Smooth muscle cell (in vitro differentiated cells): ENCODE measurements at regions not wholly inside any gene's neighbourhood (a gene's known extent, or its start where the extent isn't known, plus 50 kb on each side); places are given as distances from the start of the nearest gene placed in this dataset.
A peak's percentile ranks its signal among the peaks of the same experiment; 100 is the strongest.

Source experiments
- DNase-seq: peaks from one replicate; lab custom pipeline; 2025; ENCODE audit not compliant: unreplicated experiment; lab: John Stamatoyannopoulos, UW
- H2AFZ ChIP-seq: fragments of 200-600 bp; sonication (generic); 2 replicates; pipeline ENCODE4 v1.6.0; 2016; ENCODE audit warnings: antibody characterized with exemption, low read depth, mild to moderate bottlenecking
- H3F3A ChIP-seq: fragments of 200-600 bp; sonication (generic); 2 replicates; pipeline ENCODE4 v1.6.0; 2017; ENCODE audit warnings: antibody characterized with exemption, low read depth
- H3K27ac ChIP-seq: fragments of 200-600 bp; sonication (generic); 2 replicates; pipeline ENCODE4 v1.5.1; 2016; ENCODE audit warnings: low read depth, mild to moderate bottlenecking
- H3K27me3 ChIP-seq: fragments of 200-600 bp; sonication (generic); 2 replicates; pipeline ENCODE4 v1.6.1; 2016; ENCODE audit warnings: low read depth, mild to moderate bottlenecking
- H3K36me3 ChIP-seq: fragments of 200-600 bp; sonication (generic); 2 replicates; pipeline ENCODE4 v1.5.1; 2016; ENCODE audit warnings: low read depth
- H3K4me1 ChIP-seq: fragments of 200-600 bp; sonication (generic); 2 replicates; pipeline ENCODE4 v1.5.1; 2016; ENCODE audit warnings: low read depth
- H3K4me2 ChIP-seq: fragments of 200-600 bp; sonication (generic); 2 replicates; pipeline ENCODE4 v1.6.0; 2016; ENCODE audit warnings: mild to moderate bottlenecking
- H3K4me3 ChIP-seq: fragments of 200-600 bp; sonication (generic); 2 replicates; pipeline ENCODE4 v1.5.1; 2016; ENCODE audit warnings: mild to moderate bottlenecking
- H3K79me2 ChIP-seq: fragments of 200-600 bp; sonication (generic); 2 replicates; pipeline ENCODE4 v1.6.0; 2016; ENCODE audit warnings: low read depth, mild to moderate bottlenecking
- H3K9ac ChIP-seq: fragments of 200-600 bp; sonication (generic); 2 replicates; pipeline ENCODE4 v1.6.0; 2016; ENCODE audit warnings: low read depth
- H3K9me3 ChIP-seq: fragments of 200-600 bp; sonication (generic); replicated peaks from 2 replicates; pipeline ENCODE4 v1.5.1; 2016; ENCODE audit warnings: low read depth
- H4K20me1 ChIP-seq: fragments of 200-600 bp; sonication (generic); 2 replicates; pipeline ENCODE4 v1.6.0; 2016; ENCODE audit warnings: low read depth
- CTCF ChIP-seq: fragments of 200-600 bp; sonication (generic); IDR thresholded peaks from 2 replicates; pipeline ENCODE4 v1.5.1; 2017; ENCODE audit warnings: borderline replicate concordance, mild to moderate bottlenecking, antibody characterized with exemption; ENCODE audit not compliant: insufficient read depth, poor library complexity, severe bottlenecking
- WGBS: methylation state at CpG from one replicate; pipeline ENCODE4 v1.1.7; 2016; ENCODE audit warnings: low lambda C conversion rate; 5-methylcytosine and 5-hydroxymethylcytosine counted together

- H3F3A ChIP-seq: no peaks in the 10 kb centered on the region
- TF ChIP-seq CTCF: no peak
- H3K4me1 ChIP-seq: no peaks in the 10 kb centered on the region
- peaks cover 11% of the 10 kb centered on the region for H3K27me3 ChIP-seq
- DNase-seq: no peak
- no peak overlapping the region for H3K27ac ChIP-seq
- 74% methylated on average over 2 of the region's 2 CpGs for WGBS
- H3K4me3 ChIP-seq: no peak overlapping the region
- no peaks in the 10 kb centered on the region for H4K20me1 ChIP-seq
- H3K9me3 ChIP-seq: no peaks in the 10 kb centered on the region
- H2AFZ ChIP-seq: no peak overlapping the region
- no peaks in the 10 kb centered on the region for H3K79me2 ChIP-seq
- H3K4me2 ChIP-seq: no peak overlapping the region
- no peaks in the 10 kb centered on the region for H3K36me3 ChIP-seq
- H3K9ac ChIP-seq: no peak overlapping the region
Measured at GRCh38 chr6:99080191-99080590, 132.4 kb upstream of the FBXL4 start.

- Histone ChIP-seq H3K4me3 (no peak overlapping the region), H3K9me3 (no peaks in the 10 kb centered on the region), H2AFZ (no peak overlapping the region), H3K79me2 (no peaks in the 10 kb centered on the region), H3K9ac (no peak overlapping the region), H3K27me3 (peaks cover 14% of the 10 kb centered on the region), H3K27ac (no peak overlapping the region), H3K4me1 (no peaks in the 10 kb centered on the region), H3K4me2 (no peak overlapping the region), H3F3A (no peaks in the 10 kb centered on the region), H4K20me1 (no peaks in the 10 kb centered on the region), H3K36me3 (no peaks in the 10 kb centered on the region)
- no peak for TF ChIP-seq CTCF
- WGBS: 83% methylated on average over 2 of the region's 2 CpGs
- DNase-seq: no peak
Measured at GRCh38 chr6:99079058-99079457, 131.3 kb upstream of the FBXL4 start.

- Histone ChIP-seq H3K79me2 (no peaks in the 10 kb centered on the region), H3K9ac (no peak overlapping the region), H3K4me1 (no peaks in the 10 kb centered on the region), H2AFZ (no peak overlapping the region), H3K36me3 (no peaks in the 10 kb centered on the region), H3K27ac (no peak overlapping the region), H3K4me3 (no peak overlapping the region), H3K4me2 (peak overlapping the region; percentile 51), H3F3A (no peaks in the 10 kb centered on the region), H4K20me1 (no peaks in the 10 kb centered on the region), H3K27me3 (peaks cover 13% of the 10 kb centered on the region), H3K9me3 (no peaks in the 10 kb centered on the region)
- TF ChIP-seq CTCF: no peak
- WGBS: 61% methylated on average over 4 of the region's 4 CpGs
- DNase-seq: no peak
Measured at GRCh38 chr6:99073223-99073622, 125.5 kb upstream of the FBXL4 start.

- no peaks in the 10 kb centered on the region for H3K4me1 ChIP-seq
- no peak overlapping the region for H3K9ac ChIP-seq
- no peaks in the 10 kb centered on the region for H3F3A ChIP-seq
- no peak for DNase-seq
- no peaks in the 10 kb centered on the region for H3K79me2 ChIP-seq
- H2AFZ ChIP-seq: no peak overlapping the region
- no peak overlapping the region for H3K27ac ChIP-seq
- TF ChIP-seq CTCF: no peak
- WGBS: 92% methylated on average over 3 of the region's 3 CpGs
- no peak overlapping the region for H3K4me2 ChIP-seq
- H4K20me1 ChIP-seq: no peaks in the 10 kb centered on the region
- no peaks in the 10 kb centered on the region for H3K9me3 ChIP-seq
- no peaks in the 10 kb centered on the region for H3K27me3 ChIP-seq
- no peaks in the 10 kb centered on the region for H3K36me3 ChIP-seq
- no peak overlapping the region for H3K4me3 ChIP-seq
Measured at GRCh38 chr6:99066044-99066443, 118.3 kb upstream of the FBXL4 start.
